ENCODE measurements at regions not wholly inside any gene's neighbourhood (a gene's known extent, or its start where the extent isn't known, plus 50 kb on each side); places are given as distances from the start of the nearest gene placed in this dataset.

DNA sequence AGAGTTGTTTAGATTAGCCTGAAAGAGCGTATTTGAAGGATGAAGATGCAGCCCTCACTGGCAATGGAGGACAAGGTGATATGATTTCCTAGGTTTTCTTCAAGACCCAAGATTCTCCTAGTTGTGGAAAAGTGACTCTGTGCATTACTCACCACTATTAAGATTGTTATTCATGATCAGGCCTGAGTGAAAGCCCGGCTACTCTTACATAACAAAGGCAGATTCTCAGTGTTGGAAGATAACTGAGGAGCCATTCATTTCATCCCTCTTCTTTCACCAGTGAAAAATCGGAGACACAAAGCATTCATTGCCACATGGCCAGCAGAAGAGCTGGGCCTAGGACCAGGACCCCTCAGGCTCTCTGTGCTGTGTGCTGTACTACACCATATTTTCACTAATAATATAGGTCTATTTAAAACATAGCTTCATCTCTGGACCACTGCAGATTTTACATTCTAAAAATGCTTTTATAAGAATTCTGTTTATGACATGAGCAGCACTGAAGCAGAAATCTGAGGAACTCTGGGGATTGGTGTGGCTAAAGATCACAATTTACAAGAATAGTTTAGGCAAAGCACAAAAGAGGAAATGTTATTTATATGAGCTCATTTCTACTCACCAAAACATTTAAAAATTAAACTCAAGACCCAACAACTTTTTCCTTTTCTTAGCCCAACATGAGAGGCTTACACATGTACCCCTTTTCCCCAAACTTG lies 181.9 kb upstream of the CCN2 start:
- H4K91ac ChIP-seq (ENCODE audit: insufficient read depth, low read depth, low read length) = peak overlapping the region; percentile 89
- no peaks in the 10 kb centered on the region for H3K27me3 ChIP-seq (ENCODE audit: control insufficient read depth, insufficient read depth, low read length)
- H3K4me1 ChIP-seq (ENCODE audit: control insufficient read depth, insufficient read depth, low read length) = peaks cover 26% of the 10 kb centered on the region
- peak overlapping the region; percentile 71; the same call in 1 of the 2 replicates for H3K4me2 ChIP-seq (ENCODE audit: low read depth, low read length)
- dilution Hi-C loops (cut with HindIII; ENCODE audit: low sequenced_read_pairs, unreplicated experiment) = no loop called here
- H3K14ac ChIP-seq (replicated peaks; ENCODE audit: low read depth, low read length) = peak overlapping the region; percentile 97
- peak overlapping the region; percentile 98 for H4K5ac ChIP-seq (ENCODE audit: low read depth, low read length)
- DNase-seq (peak; percentile 85), ATAC-seq (ENCODE audit: low read depth) (peak; percentile 43)
- peak overlapping the region; percentile 76 to 96 for H4K8ac ChIP-seq (ENCODE audit: low read depth in 2 of 2, low read length in 2 of 2)
- no peaks in the 10 kb centered on the region for H3K9me3 ChIP-seq (ENCODE audit: control insufficient read depth, insufficient read depth, low read length)
- WGBS, 2 experiments (ENCODE audit: extremely low coverage in 2 of 2, insufficient read length in 1 of 2) = no CpG with 5 or more reads among the region's 3 CpGs
- H3K36me3 ChIP-seq (ENCODE audit: control insufficient read depth, insufficient read depth, low read length) = no peaks in the 10 kb centered on the region
- peak overlapping the region; percentile 100 for H3K27ac ChIP-seq (ENCODE audit: insufficient read depth, low read length)
- peak overlapping the region; percentile 81 for H3K56ac ChIP-seq (ENCODE audit: extremely low read depth, insufficient read depth, low read length)
- H3K23ac ChIP-seq (ENCODE audit: low read depth, low read length) = peak overlapping the region; percentile 88
- H2BK120ac ChIP-seq (ENCODE audit: low read depth, low read length) = peak overlapping the region; percentile 97
- H2AK5ac ChIP-seq (ENCODE audit: low read depth, low read length) = peak overlapping the region; percentile 84
- POLR2A ChIA-PET (ENCODE audit: unreplicated experiment) = interaction anchor here (0.6 to 5.0 kb wide), 7 partner anchors 14 to 1756 kb away, joined by 3 to 36 read pairs (median 3); partner anchors contain the start of genes CCN2 and TCF21
- H2BK15ac ChIP-seq (ENCODE audit: low read depth, low read length) = peak overlapping the region; percentile 62
- no peaks in the 10 kb centered on the region for H4K20me1 ChIP-seq (ENCODE audit: insufficient read depth, low read length)
- TF ChIP-seq NFE2L2 (IDR thresholded peaks at IDR 0.05; ENCODE audit: low read depth, low read length) (no peak), RAD21 (IDR thresholded peaks at IDR 0.05; ENCODE audit: low read length) (no peak), MXI1 (IDR thresholded peaks at IDR 0.05; ENCODE audit: borderline replicate concordance, low read depth, low read length) (no peak), CEBPB (IDR thresholded peaks at IDR 0.05; ENCODE audit: low read depth, low read length) (peak; percentile 71), MAZ (IDR thresholded peaks at IDR 0.05; ENCODE audit: borderline replicate concordance, low read depth, low read length) (no peak), BHLHE40 (IDR thresholded peaks at IDR 0.05; ENCODE audit: low read depth, low read length) (no peak)
- peak overlapping the region; percentile 99 for H3K18ac ChIP-seq (ENCODE audit: low read depth, low read length)
- BruUV-seq (replicated peaks) = TSS peak; percentile 89
- in situ Hi-C loops (cut with MboI; ENCODE audit: low sequenced_read_pairs) = loop anchor here (5.0 kb wide), 2 partner anchors 76 to 181 kb away; partner anchors contain the start of gene CCN2
- intact Hi-C loops (cut with micrococcal nuclease) = loop anchor here (1.0 to 5.0 kb wide), 3 partner anchors 48 to 179 kb away; no protein-coding TSS in a partner anchor
- H3K9ac ChIP-seq (ENCODE audit: low read depth, low read length) = peak overlapping the region; percentile 73
- no peak overlapping the region for H2AFZ ChIP-seq (replicated peaks; ENCODE audit: low read length, poor library complexity)
- H3K9me1 ChIP-seq (ENCODE audit: insufficient read depth, low read length) = peaks cover 6% of the 10 kb centered on the region
- H2BK5ac ChIP-seq (ENCODE audit: low read depth, low read length, poor library complexity, severe bottlenecking) = peak overlapping the region; percentile 98
- H2BK20ac ChIP-seq (ENCODE audit: low read depth, low read length) = peak overlapping the region; percentile 96
- CTCF ChIA-PET = interaction anchor here (0.9 kb wide), 1 partner anchor 33 kb away, joined by 3 read pairs; no protein-coding TSS in a partner anchor
- H3K4ac ChIP-seq (ENCODE audit: low read depth, low read length) = peak overlapping the region; percentile 94
- no peak overlapping the region for H2AK9ac ChIP-seq (replicated peaks; ENCODE audit: low read depth, low read length, poor library complexity)
- no peak overlapping the region for H3K4me3 ChIP-seq (ENCODE audit: insufficient read depth, low read depth, low read length)
- no peaks in the 10 kb centered on the region for H3K79me1 ChIP-seq (ENCODE audit: low read depth in 1 of 2, low read length in 2 of 2)

Measured in IMR-90 (cell line).